ENCODE measurements at regions not wholly inside any gene's neighbourhood (a gene's known extent, or its start where the extent isn't known, plus 50 kb on each side); places are given as distances from the start of the nearest gene placed in this dataset.
A peak's percentile ranks its signal among the peaks of the same experiment; 100 is the strongest.

DNA sequence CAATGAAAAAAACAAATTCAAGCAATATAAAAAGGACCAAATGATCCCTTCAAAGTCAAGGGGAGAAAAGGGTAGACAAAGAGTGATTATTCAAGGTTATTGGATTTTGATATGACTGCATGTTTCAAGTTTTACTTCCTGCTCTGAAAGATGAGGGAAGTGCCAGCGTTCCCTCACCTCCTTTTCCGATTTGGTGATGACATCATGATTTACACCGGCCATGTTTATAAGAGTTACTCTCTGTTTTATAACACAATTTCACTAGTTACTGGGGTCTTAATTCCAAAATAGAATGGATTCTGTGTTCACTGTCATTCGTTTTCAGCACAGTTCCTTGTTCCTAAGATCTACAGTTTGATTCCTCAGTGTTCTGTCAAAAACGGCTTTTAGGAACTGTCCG is 60.5 kb upstream of the CPXM2 start:
- CTCF ChIA-PET, result no interaction called here
- BruUV-seq (replicated peaks), result no TSS peak
- TF ChIP-seq, protein P1, sequence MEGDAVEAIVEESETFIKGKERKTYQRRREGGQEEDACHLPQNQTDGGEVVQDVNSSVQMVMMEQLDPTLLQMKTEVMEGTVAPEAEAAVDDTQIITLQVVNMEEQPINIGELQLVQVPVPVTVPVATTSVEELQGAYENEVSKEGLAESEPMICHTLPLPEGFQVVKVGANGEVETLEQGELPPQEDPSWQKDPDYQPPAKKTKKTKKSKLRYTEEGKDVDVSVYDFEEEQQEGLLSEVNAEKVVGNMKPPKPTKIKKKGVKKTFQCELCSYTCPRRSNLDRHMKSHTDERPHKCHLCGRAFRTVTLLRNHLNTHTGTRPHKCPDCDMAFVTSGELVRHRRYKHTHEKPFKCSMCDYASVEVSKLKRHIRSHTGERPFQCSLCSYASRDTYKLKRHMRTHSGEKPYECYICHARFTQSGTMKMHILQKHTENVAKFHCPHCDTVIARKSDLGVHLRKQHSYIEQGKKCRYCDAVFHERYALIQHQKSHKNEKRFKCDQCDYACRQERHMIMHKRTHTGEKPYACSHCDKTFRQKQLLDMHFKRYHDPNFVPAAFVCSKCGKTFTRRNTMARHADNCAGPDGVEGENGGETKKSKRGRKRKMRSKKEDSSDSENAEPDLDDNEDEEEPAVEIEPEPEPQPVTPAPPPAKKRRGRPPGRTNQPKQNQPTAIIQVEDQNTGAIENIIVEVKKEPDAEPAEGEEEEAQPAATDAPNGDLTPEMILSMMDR (IDR thresholded peaks at IDR 0.05; ENCODE audit: unreplicated experiment), result no peak
- intact Hi-C loops (cut with micrococcal nuclease; ENCODE audit: unreplicated experiment), result no loop called here
- Mint-ChIP-seq H3K4me1 (ENCODE audit: low read depth, unreplicated experiment) (no peaks in the 10 kb centered on the region), H3K36me3 (ENCODE audit: insufficient read depth, unreplicated experiment) (no peaks in the 10 kb centered on the region), H3K27ac (ENCODE audit: unreplicated experiment) (no peak overlapping the region), H3K9me3 (ENCODE audit: low read depth, unreplicated experiment) (no peaks in the 10 kb centered on the region), H3K4me3 (ENCODE audit: low read depth, unreplicated experiment) (no peak overlapping the region), H3K27me3 (ENCODE audit: unreplicated experiment) (peaks cover 56% of the 10 kb centered on the region)
- no peak for DNase-seq

DNA sequence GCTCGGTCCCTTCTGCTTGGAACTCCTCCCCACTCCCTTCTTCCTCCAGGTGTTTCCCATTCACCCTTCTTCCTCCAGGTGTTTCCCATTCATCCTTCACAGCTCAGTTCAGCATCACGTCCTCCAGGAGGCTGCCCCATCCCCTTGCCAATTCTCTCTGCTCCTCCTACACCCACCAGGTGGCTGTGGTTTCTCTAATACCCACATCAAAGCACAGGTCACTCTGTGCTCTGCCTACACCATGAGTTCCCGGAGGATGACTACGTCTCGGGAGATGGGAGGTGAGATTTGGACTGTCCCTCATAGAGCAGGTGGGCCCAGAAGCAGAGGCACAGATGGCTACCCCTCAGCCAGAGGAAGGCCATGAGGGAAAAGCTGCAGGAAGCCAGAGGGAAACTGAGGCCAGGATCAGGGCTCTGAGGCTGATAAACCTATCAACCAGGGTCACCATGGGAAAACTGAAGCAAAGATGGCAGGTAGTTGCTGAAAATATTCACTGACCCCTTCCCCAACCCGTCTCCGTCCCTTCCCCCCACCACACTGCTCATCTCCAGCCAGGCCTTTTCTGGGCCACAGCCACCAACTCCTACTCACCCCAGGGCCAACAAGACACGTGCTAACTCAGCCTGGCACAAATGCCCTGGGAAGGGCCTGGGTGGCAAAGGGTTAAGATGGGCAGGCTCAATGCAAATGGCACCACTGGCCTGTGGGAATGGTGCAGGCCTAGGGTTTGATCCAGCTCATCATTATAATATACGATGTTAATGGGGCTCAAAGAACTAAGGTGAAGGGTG is 56.6 kb upstream of the CPXM2 start:
- CTCF ChIA-PET, result no interaction called here
- H3K36me3 Mint-ChIP-seq (ENCODE audit: insufficient read depth, unreplicated experiment), result no peaks in the 10 kb centered on the region
- TF ChIP-seq, protein P1 (IDR thresholded peaks at IDR 0.05; ENCODE audit: unreplicated experiment), result no peak
- no peak for DNase-seq
- BruUV-seq (replicated peaks), result no TSS peak
- no peaks in the 10 kb centered on the region for H3K9me3 Mint-ChIP-seq (ENCODE audit: low read depth, unreplicated experiment)
- intact Hi-C loops (cut with micrococcal nuclease; ENCODE audit: unreplicated experiment), result no loop called here
- no peak overlapping the region for H3K4me3 Mint-ChIP-seq (ENCODE audit: low read depth, unreplicated experiment)
- no peaks in the 10 kb centered on the region for H3K4me1 Mint-ChIP-seq (ENCODE audit: low read depth, unreplicated experiment)
- H3K27ac Mint-ChIP-seq (ENCODE audit: unreplicated experiment), result no peak overlapping the region
- peaks cover 60% of the 10 kb centered on the region for H3K27me3 Mint-ChIP-seq (ENCODE audit: unreplicated experiment)

DNA sequence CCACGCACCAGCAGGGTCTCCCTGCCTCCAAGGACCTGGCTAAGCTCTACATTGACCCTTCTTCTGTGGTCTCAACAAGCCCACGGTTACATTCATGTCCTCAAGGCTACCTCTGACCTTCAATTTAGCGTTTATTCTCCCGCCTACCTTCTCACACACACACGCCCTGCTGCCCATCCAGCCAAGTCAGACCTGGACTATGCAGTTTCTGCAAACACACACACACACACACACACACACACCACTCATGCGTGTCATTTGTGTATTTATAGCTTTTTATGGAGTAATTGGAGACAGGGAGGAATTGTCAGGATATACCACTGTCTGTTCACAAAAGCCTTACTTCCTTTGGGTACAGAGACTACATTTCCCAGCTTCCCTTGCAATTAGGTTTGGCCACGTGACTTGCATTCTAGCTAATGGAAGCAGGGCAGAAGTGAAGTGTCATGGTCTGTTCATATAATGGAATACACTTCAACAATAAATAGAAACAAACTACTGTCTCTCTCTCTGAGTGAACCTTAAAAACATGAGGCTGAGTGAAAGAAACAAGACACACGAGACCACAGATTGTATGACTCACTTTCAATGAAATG is 53.8 kb upstream of the CPXM2 start:
- Mint-ChIP-seq H3K27ac (ENCODE audit: unreplicated experiment) (no peak overlapping the region), H3K36me3 (ENCODE audit: insufficient read depth, unreplicated experiment) (no peaks in the 10 kb centered on the region), H3K27me3 (ENCODE audit: unreplicated experiment) (peaks cover 51% of the 10 kb centered on the region), H3K9me3 (ENCODE audit: low read depth, unreplicated experiment) (no peaks in the 10 kb centered on the region), H3K4me1 (ENCODE audit: low read depth, unreplicated experiment) (no peaks in the 10 kb centered on the region), H3K4me3 (ENCODE audit: low read depth, unreplicated experiment) (no peak overlapping the region)
- CTCF ChIA-PET, result interaction anchor here (0.6 to 0.7 kb wide), 2 partner anchors 751 to 1272 kb away, joined by 3 read pairs; no protein-coding TSS in a partner anchor
- TF ChIP-seq, protein P1 (IDR thresholded peaks at IDR 0.05; ENCODE audit: unreplicated experiment), result no peak
- peak; percentile 4 for DNase-seq
- intact Hi-C loops (cut with micrococcal nuclease; ENCODE audit: unreplicated experiment), result no loop called here
- no TSS peak for BruUV-seq (replicated peaks)

DNA sequence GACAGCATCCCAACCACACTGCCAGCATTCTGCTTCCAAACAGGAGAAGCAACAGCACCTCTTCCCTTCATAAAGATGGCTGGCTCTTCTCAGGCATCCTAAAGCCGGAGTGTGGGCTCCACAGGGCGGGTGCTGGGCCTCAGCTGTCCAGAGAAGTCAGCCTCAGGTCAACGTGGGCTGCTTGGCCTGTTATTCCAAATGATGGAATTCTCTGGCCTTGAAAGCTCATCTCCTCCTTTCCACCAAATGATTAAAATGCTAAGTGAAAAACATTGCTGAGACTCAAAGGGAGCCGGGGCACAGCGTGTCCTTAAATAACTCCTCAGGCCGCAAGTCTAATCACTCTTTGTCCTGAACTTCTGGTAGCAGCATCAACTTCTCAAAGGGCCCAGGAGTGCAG is 53.1 kb upstream of the CPXM2 start:
- Mint-ChIP-seq H3K27me3 (ENCODE audit: unreplicated experiment) (peaks cover 50% of the 10 kb centered on the region), H3K27ac (ENCODE audit: unreplicated experiment) (no peak overlapping the region), H3K9me3 (ENCODE audit: low read depth, unreplicated experiment) (no peaks in the 10 kb centered on the region), H3K36me3 (ENCODE audit: insufficient read depth, unreplicated experiment) (no peaks in the 10 kb centered on the region), H3K4me3 (ENCODE audit: low read depth, unreplicated experiment) (no peak overlapping the region), H3K4me1 (ENCODE audit: low read depth, unreplicated experiment) (no peaks in the 10 kb centered on the region)
- TF ChIP-seq, protein P1 (IDR thresholded peaks at IDR 0.05; ENCODE audit: unreplicated experiment), result no peak
- intact Hi-C loops (cut with micrococcal nuclease; ENCODE audit: unreplicated experiment), result no loop called here
- CTCF ChIA-PET, result no interaction called here
- BruUV-seq (replicated peaks), result no TSS peak
- DNase-seq, result no peak
